ENCODE measurements at regions not wholly inside any gene's neighbourhood (a gene's known extent, or its start where the extent isn't known, plus 50 kb on each side); places are given as distances from the start of the nearest gene placed in this dataset.

- peaks cover 20% of the 10 kb centered on the region for H3K4me1 Mint-ChIP-seq
- peaks cover 3% of the 10 kb centered on the region for H3K27me3 Mint-ChIP-seq (ENCODE audit: low read depth, poor library complexity)
- TF ChIP-seq CTCF (IDR thresholded peaks at IDR 0.05), result no peak
- H3K9me3 Mint-ChIP-seq, result no peaks in the 10 kb centered on the region
- no peak for DNase-seq
- H3K4me3 Mint-ChIP-seq, result no peak overlapping the region
- H3K27ac Mint-ChIP-seq, result no peak overlapping the region
- no peaks in the 10 kb centered on the region for H3K36me3 Mint-ChIP-seq (ENCODE audit: low read depth)
Observed at GRCh38 chr3:89847955-89848354, 740.5 kb downstream of the EPHA3 start.

GRCh38 chr3:89851974-89852621, 744.7 kb downstream of the EPHA3 start:
- Mint-ChIP-seq H3K27ac (no peak overlapping the region), H3K36me3 (ENCODE audit: low read depth) (no peaks in the 10 kb centered on the region), H3K9me3 (no peaks in the 10 kb centered on the region), H3K27me3 (ENCODE audit: low read depth, poor library complexity) (no peaks in the 10 kb centered on the region), H3K4me3 (no peak overlapping the region), H3K4me1 (peaks cover 20% of the 10 kb centered on the region)
- TF ChIP-seq CTCF (IDR thresholded peaks at IDR 0.05), result peak; percentile 92
- peak; percentile 81 for DNase-seq

GRCh38 chr3:89859757-89860156, 752.3 kb downstream of the EPHA3 start:
- Mint-ChIP-seq H3K4me3 (no peak overlapping the region), H3K27ac (no peak overlapping the region), H3K4me1 (no peaks in the 10 kb centered on the region), H3K9me3 (peaks cover 7% of the 10 kb centered on the region), H3K27me3 (ENCODE audit: low read depth, poor library complexity) (no peaks in the 10 kb centered on the region), H3K36me3 (ENCODE audit: low read depth) (no peaks in the 10 kb centered on the region)
- DNase-seq, result no peak
- no peak for TF ChIP-seq CTCF (IDR thresholded peaks at IDR 0.05)

- Mint-ChIP-seq H3K4me3 (no peak overlapping the region), H3K4me1 (no peaks in the 10 kb centered on the region), H3K36me3 (ENCODE audit: low read depth) (peaks cover 4% of the 10 kb centered on the region), H3K27me3 (ENCODE audit: low read depth, poor library complexity) (no peaks in the 10 kb centered on the region), H3K9me3 (peaks cover 13% of the 10 kb centered on the region), H3K27ac (no peak overlapping the region)
- DNase-seq, result no peak
- TF ChIP-seq CTCF (IDR thresholded peaks at IDR 0.05), result no peak
Observed at GRCh38 chr3:89867286-89867685, 759.9 kb downstream of the EPHA3 start.

- Mint-ChIP-seq H3K36me3 (ENCODE audit: low read depth) (no peaks in the 10 kb centered on the region), H3K4me3 (no peak overlapping the region), H3K27me3 (ENCODE audit: low read depth, poor library complexity) (no peaks in the 10 kb centered on the region), H3K4me1 (no peaks in the 10 kb centered on the region), H3K27ac (no peak overlapping the region), H3K9me3 (peaks cover 13% of the 10 kb centered on the region)
- DNase-seq, result no peak
- TF ChIP-seq CTCF (IDR thresholded peaks at IDR 0.05), result no peak
Observed at GRCh38 chr3:89876116-89876515, 768.7 kb downstream of the EPHA3 start.

- DNase-seq, result no peak
- no peak overlapping the region for H3K27ac Mint-ChIP-seq
- no peaks in the 10 kb centered on the region for H3K27me3 Mint-ChIP-seq (ENCODE audit: low read depth, poor library complexity)
- H3K36me3 Mint-ChIP-seq (ENCODE audit: low read depth), result peaks cover under 1% of the 10 kb centered on the region
- no peak for TF ChIP-seq CTCF (IDR thresholded peaks at IDR 0.05)
- H3K9me3 Mint-ChIP-seq, result peaks cover 14% of the 10 kb centered on the region
- no peak overlapping the region for H3K4me3 Mint-ChIP-seq
- H3K4me1 Mint-ChIP-seq, result no peaks in the 10 kb centered on the region
Observed at GRCh38 chr3:89877230-89877629, 769.8 kb downstream of the EPHA3 start.

Data from nephron progenitor cell (in vitro differentiated cells).